H9 (cell line): ENCODE measurements at regions not wholly inside any gene's neighbourhood (a gene's known extent, or its start where the extent isn't known, plus 50 kb on each side); places are given as distances from the start of the nearest gene placed in this dataset.

ENCODE experiments used
- DNase-seq: peaks from one replicate; pipeline ENCODE4 v3.0.0-alpha.2; 2017
- H2AFZ ChIP-seq: one replicate; pipeline ENCODE4 v1.6.1; 2013; ENCODE audit warnings: mild to moderate bottlenecking, low read length, control low read depth, moderate library complexity
- H2AK5ac ChIP-seq: 2 replicates; pipeline ENCODE4 v1.6.1; 2013; ENCODE audit warnings: low read length, control low read depth, mixed read lengths; ENCODE audit not compliant: insufficient read length
- H2BK120ac ChIP-seq: one replicate; pipeline ENCODE4 v1.6.1; 2013; ENCODE audit warnings: low read depth, mild to moderate bottlenecking, low read length, control low read depth, inconsistent platforms; ENCODE audit not compliant: poor library complexity, severe bottlenecking
- H2BK12ac ChIP-seq: 2 replicates; pipeline ENCODE4 v1.6.1; 2013; ENCODE audit warnings: low read length, control low read depth, mixed read lengths, low read depth; ENCODE audit not compliant: insufficient read length
- H2BK15ac ChIP-seq: 2 replicates; pipeline ENCODE4 v1.6.1; 2013; ENCODE audit warnings: low read depth, low read length, control low read depth
- H2BK20ac ChIP-seq: one replicate; pipeline ENCODE4 v1.6.1; 2013; ENCODE audit warnings: low read depth, mild to moderate bottlenecking, low read length, control low read depth, inconsistent platforms; ENCODE audit not compliant: poor library complexity, severe bottlenecking
- H2BK5ac ChIP-seq: 2 replicates; pipeline ENCODE4 v1.6.1; 2013; ENCODE audit warnings: low read length, control low read depth, mixed read lengths; ENCODE audit not compliant: insufficient read length
- H3K14ac ChIP-seq: 2 replicates; pipeline ENCODE4 v1.6.1; 2013; ENCODE audit warnings: low read length, control low read depth; ENCODE audit not compliant: insufficient read depth
- H3K18ac ChIP-seq: 2 replicates; pipeline ENCODE4 v1.6.1; 2013; ENCODE audit warnings: low read depth, mild to moderate bottlenecking, mixed read lengths, low read length, control low read depth; ENCODE audit not compliant: insufficient read length
- H3K23ac ChIP-seq: 2 replicates; pipeline ENCODE4 v1.6.1; 2013; ENCODE audit warnings: low read length, control low read depth, mixed read lengths, low read depth; ENCODE audit not compliant: insufficient read length
- H3K23me2 ChIP-seq: 2 replicates; pipeline ENCODE4 v1.6.1; 2013; ENCODE audit warnings: low read depth, mild to moderate bottlenecking, mixed read lengths, low read length, control low read depth; ENCODE audit not compliant: insufficient read length, poor library complexity, severe bottlenecking
- H3K27ac ChIP-seq: 2 replicates; pipeline ENCODE4 v1.5.1; 2013; ENCODE audit warnings: low read length, control low read depth, mixed read lengths, low read depth; ENCODE audit not compliant: insufficient read length
- H3K27me3 ChIP-seq: 2 replicates; pipeline ENCODE4 v1.6.1; 2013; ENCODE audit warnings: low read length, control low read depth, inconsistent platforms; ENCODE audit not compliant: insufficient read depth
- H3K4ac ChIP-seq: 2 replicates; pipeline ENCODE4 v1.6.1; 2013; ENCODE audit warnings: low read depth, mild to moderate bottlenecking, control low read depth, inconsistent platforms, low read length, moderate library complexity
- H3K4me1 ChIP-seq: 2 replicates; pipeline ENCODE4 v1.6.1; 2013; ENCODE audit warnings: low read length, control low read depth, inconsistent platforms; ENCODE audit not compliant: insufficient read depth
- H3K4me2 ChIP-seq: 2 replicates; pipeline ENCODE4 v1.6.1; 2013; ENCODE audit warnings: low read length, control low read depth, mixed read lengths; ENCODE audit not compliant: insufficient read length, insufficient read depth
- H3K56ac ChIP-seq: 2 replicates; pipeline ENCODE4 v1.6.1; 2013; ENCODE audit warnings: low read depth, mild to moderate bottlenecking, mixed read lengths, low read length, control low read depth; ENCODE audit not compliant: insufficient read length
- H3K79me1 ChIP-seq: 2 replicates; pipeline ENCODE4 v1.6.1; 2013; ENCODE audit warnings: low read depth, mild to moderate bottlenecking, moderate library complexity, low read length, control low read depth, inconsistent platforms; ENCODE audit not compliant: insufficient read depth, poor library complexity, severe bottlenecking
- H3K79me2 ChIP-seq: 2 replicates; pipeline ENCODE4 v1.6.1; 2013; ENCODE audit warnings: low read length, control low read depth, inconsistent platforms; ENCODE audit not compliant: insufficient read depth
- H3K9ac ChIP-seq: 2 replicates; pipeline ENCODE4 v1.6.1; 2013; ENCODE audit warnings: low read length, control low read depth, mixed read lengths; ENCODE audit not compliant: insufficient read length; ENCODE audit errors: extremely low read depth
- H3K9me3 ChIP-seq: one replicate; pipeline ENCODE4 v1.6.1; 2013; ENCODE audit warnings: low read depth, low read length, inconsistent platforms; ENCODE audit not compliant: control insufficient read depth
- H3T11ph ChIP-seq: one replicate; pipeline ENCODE4 v1.6.1; 2013; ENCODE audit warnings: mild to moderate bottlenecking, low read length, control low read depth, inconsistent platforms
- H4K20me1 ChIP-seq: one replicate; pipeline ENCODE4 v1.6.1; 2013; ENCODE audit not compliant: control insufficient read depth, insufficient read length, insufficient read depth
- H4K5ac ChIP-seq: 2 replicates; pipeline ENCODE4 v1.6.1; 2013; ENCODE audit warnings: low read depth, mild to moderate bottlenecking, mixed read lengths, low read length, control low read depth; ENCODE audit not compliant: insufficient read length
- H4K8ac ChIP-seq: replicated peaks from 2 replicates; pipeline ENCODE4 v1.6.1; 2013; ENCODE audit warnings: low read length, control low read depth, mixed read lengths, low read depth; ENCODE audit not compliant: insufficient read length
- H4K91ac ChIP-seq: 2 replicates; pipeline ENCODE4 v1.6.1; 2013; ENCODE audit warnings: low read depth, mild to moderate bottlenecking, moderate library complexity, mixed read lengths, low read length, control low read depth; ENCODE audit not compliant: insufficient read length
- H3K27ac Mint-ChIP-seq, 3 experiments: 2 replicates in 2 of 3; 3 replicates in 1 of 3; pipeline ENCODE4 v1.8.0; 2020 to 2021; ENCODE audit warnings: mixed read lengths in 3 of 3, mild to moderate bottlenecking in 1 of 3, moderate library complexity in 1 of 3
- H3K27me3 Mint-ChIP-seq: 2 replicates; pipeline ENCODE4 v1.8.0; 2021; ENCODE audit warnings: low read depth, mild to moderate bottlenecking, moderate library complexity, mixed read lengths
- H3K36me3 Mint-ChIP-seq, 3 experiments: 2 replicates in 2 of 3; 3 replicates in 1 of 3; pipeline ENCODE4 v1.8.0; 2020 to 2021; ENCODE audit warnings: low read depth in 3 of 3, mixed read lengths in 3 of 3; ENCODE audit not compliant: insufficient read depth in 1 of 3
- H3K4me1 Mint-ChIP-seq, 2 experiments: 2 replicates each; pipeline ENCODE4 v1.8.0; 2020; ENCODE audit warnings: mixed read lengths in 2 of 2
- H3K4me3 Mint-ChIP-seq, 2 experiments: 2 replicates in 1 of 2; 3 replicates in 1 of 2; pipeline ENCODE4 v1.8.0; 2020 to 2021; ENCODE audit warnings: mild to moderate bottlenecking in 2 of 2, mixed read lengths in 2 of 2, moderate library complexity in 1 of 2
- H3K9me3 Mint-ChIP-seq, 2 experiments: 2 replicates in 1 of 2; 3 replicates in 1 of 2; pipeline ENCODE4 v1.8.0; 2020; ENCODE audit warnings: mild to moderate bottlenecking in 2 of 2, mixed read lengths in 2 of 2, moderate library complexity in 1 of 2
- WGBS: extraction: QIAGEN DNeasy Blood & Tissue Kit; methylation state at CpG from one replicate; pipeline ENCODE4 v1.1.7; 2013; ENCODE audit warnings: missing lambda C conversion rate, low lambda C conversion rate, mixed read lengths; ENCODE audit not compliant: insufficient read length; ENCODE audit errors: extremely low coverage; 5-methylcytosine and 5-hydroxymethylcytosine counted together
- TF ChIP-seq, protein P1 (sequence below): fragments of 200-600 bp; sonication (generic); conservative IDR thresholded peaks from 3 replicates; pipeline ENCODE4 v1.8.0; 2021; ENCODE audit warnings: antibody characterized with exemption, mild to moderate bottlenecking

- H3K79me1 ChIP-seq = no peaks in the 10 kb centered on the region
- no peak overlapping the region for H3K4ac ChIP-seq
- Mint-ChIP-seq H3K9me3 (peaks cover 0 to 9% of the 10 kb centered on the region in 2 experiments; a peak in 4 of 5 replicates), H3K4me3 (no peak overlapping the region), H3K4me1 (peaks cover 4 to 6% of the 10 kb centered on the region in 2 experiments), H3K27me3 (no peaks in the 10 kb centered on the region), H3K36me3 (peaks cover 0 to 3% (median 0%) of the 10 kb centered on the region in 3 experiments; a peak in 2 of 7 replicates), H3K27ac (no peak overlapping the region)
- no peaks in the 10 kb centered on the region for H3K27me3 ChIP-seq
- TF ChIP-seq, protein P1, sequence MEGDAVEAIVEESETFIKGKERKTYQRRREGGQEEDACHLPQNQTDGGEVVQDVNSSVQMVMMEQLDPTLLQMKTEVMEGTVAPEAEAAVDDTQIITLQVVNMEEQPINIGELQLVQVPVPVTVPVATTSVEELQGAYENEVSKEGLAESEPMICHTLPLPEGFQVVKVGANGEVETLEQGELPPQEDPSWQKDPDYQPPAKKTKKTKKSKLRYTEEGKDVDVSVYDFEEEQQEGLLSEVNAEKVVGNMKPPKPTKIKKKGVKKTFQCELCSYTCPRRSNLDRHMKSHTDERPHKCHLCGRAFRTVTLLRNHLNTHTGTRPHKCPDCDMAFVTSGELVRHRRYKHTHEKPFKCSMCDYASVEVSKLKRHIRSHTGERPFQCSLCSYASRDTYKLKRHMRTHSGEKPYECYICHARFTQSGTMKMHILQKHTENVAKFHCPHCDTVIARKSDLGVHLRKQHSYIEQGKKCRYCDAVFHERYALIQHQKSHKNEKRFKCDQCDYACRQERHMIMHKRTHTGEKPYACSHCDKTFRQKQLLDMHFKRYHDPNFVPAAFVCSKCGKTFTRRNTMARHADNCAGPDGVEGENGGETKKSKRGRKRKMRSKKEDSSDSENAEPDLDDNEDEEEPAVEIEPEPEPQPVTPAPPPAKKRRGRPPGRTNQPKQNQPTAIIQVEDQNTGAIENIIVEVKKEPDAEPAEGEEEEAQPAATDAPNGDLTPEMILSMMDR = no peak
- no peak overlapping the region for H2BK5ac ChIP-seq
- H2BK120ac ChIP-seq = no peak overlapping the region
- no peak overlapping the region for H4K5ac ChIP-seq
- no peak for DNase-seq
- H3K14ac ChIP-seq = no peak overlapping the region
- H3K9me3 ChIP-seq = no peaks in the 10 kb centered on the region
- no peak overlapping the region for H2BK15ac ChIP-seq
- H2AFZ ChIP-seq = no peak overlapping the region
- H3K23ac ChIP-seq = no peak overlapping the region
- no peak overlapping the region for H3K9ac ChIP-seq
- no CpG with 5 or more reads among the region's 1 CpG for WGBS
- H2AK5ac ChIP-seq = no peak overlapping the region
- no peak overlapping the region for H2BK20ac ChIP-seq
- H3K27ac ChIP-seq = no peak overlapping the region
- H3T11ph ChIP-seq = no peak overlapping the region
- no peak overlapping the region for H3K18ac ChIP-seq
- no peak overlapping the region for H4K91ac ChIP-seq
- no peaks in the 10 kb centered on the region for H4K20me1 ChIP-seq
- H2BK12ac ChIP-seq = no peak overlapping the region
- H3K56ac ChIP-seq = no peak overlapping the region
- no peaks in the 10 kb centered on the region for H3K79me2 ChIP-seq
- no peak overlapping the region for H3K4me2 ChIP-seq
- no peaks in the 10 kb centered on the region for H3K23me2 ChIP-seq
- no peak overlapping the region for H4K8ac ChIP-seq
- H3K4me1 ChIP-seq = no peaks in the 10 kb centered on the region
Observed at GRCh38 chr6:147122823-147123222, 81.4 kb upstream of the STXBP5 start.
